ENCODE measurements at regions not wholly inside any gene's neighbourhood (a gene's known extent, or its start where the extent isn't known, plus 50 kb on each side); places are given as distances from the start of the nearest gene placed in this dataset.

DNA sequence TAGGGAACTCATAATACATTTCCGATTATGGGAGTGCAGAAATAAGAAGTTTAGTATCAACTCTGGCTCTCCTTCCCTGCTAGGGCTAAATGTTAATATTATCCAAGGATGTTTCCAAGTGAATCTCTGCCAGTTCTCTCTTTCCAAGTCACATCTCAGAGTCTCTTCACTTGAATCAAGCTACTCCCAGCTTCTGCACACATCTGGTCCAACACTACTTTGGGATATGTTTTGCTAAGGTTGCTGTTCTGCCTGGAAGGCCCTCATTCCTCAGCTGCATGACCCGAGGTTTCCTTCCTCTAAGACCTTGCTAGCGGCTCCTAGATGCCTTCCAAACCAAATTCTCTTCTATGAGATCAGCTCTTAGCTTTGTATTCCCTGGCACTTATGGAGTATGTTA lies 331.8 kb downstream of the GJA1 start:
- no peak for TF ChIP-seq POLR2AphosphoS5 (IDR thresholded peaks at IDR 0.05)
- TF ChIP-seq MXI1 (conservative IDR thresholded peaks at IDR 0.05; ENCODE audit: poor library complexity, severe bottlenecking) = no peak
- no peak for TF ChIP-seq TAF1 (IDR thresholded peaks at IDR 0.05; ENCODE audit: low read depth)
- no peak for TF ChIP-seq EP300 (conservative IDR thresholded peaks at IDR 0.05; ENCODE audit: poor library complexity, severe bottlenecking)
- TF ChIP-seq REST (IDR thresholded peaks at IDR 0.05; ENCODE audit: borderline replicate concordance) = no peak
- no peak for TF ChIP-seq RAD21 (conservative IDR thresholded peaks at IDR 0.05)
- TF ChIP-seq EZH2 (IDR thresholded peaks at IDR 0.05; ENCODE audit: borderline replicate concordance, insufficient read depth, low read length, poor library complexity, severe bottlenecking) = no peak
- TF ChIP-seq, protein P1, sequence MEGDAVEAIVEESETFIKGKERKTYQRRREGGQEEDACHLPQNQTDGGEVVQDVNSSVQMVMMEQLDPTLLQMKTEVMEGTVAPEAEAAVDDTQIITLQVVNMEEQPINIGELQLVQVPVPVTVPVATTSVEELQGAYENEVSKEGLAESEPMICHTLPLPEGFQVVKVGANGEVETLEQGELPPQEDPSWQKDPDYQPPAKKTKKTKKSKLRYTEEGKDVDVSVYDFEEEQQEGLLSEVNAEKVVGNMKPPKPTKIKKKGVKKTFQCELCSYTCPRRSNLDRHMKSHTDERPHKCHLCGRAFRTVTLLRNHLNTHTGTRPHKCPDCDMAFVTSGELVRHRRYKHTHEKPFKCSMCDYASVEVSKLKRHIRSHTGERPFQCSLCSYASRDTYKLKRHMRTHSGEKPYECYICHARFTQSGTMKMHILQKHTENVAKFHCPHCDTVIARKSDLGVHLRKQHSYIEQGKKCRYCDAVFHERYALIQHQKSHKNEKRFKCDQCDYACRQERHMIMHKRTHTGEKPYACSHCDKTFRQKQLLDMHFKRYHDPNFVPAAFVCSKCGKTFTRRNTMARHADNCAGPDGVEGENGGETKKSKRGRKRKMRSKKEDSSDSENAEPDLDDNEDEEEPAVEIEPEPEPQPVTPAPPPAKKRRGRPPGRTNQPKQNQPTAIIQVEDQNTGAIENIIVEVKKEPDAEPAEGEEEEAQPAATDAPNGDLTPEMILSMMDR (IDR thresholded peaks at IDR 0.05; ENCODE audit: poor library complexity, severe bottlenecking) = no peak
- TF ChIP-seq SMC3 (conservative IDR thresholded peaks at IDR 0.05; ENCODE audit: poor library complexity) = no peak
- H2AFZ ChIP-seq (ENCODE audit: low read depth, low read length) = no peak overlapping the region
- no peaks in the 10 kb centered on the region for H3K9me2 ChIP-seq (ENCODE audit: insufficient read depth, low read length)
- H3K4me3 ChIP-seq (ENCODE audit: low read length) = no peak overlapping the region
- no peaks in the 10 kb centered on the region for H3K9me3 ChIP-seq (ENCODE audit: low read length)
- H3K36me3 ChIP-seq (ENCODE audit: insufficient read depth, low read length) = no peaks in the 10 kb centered on the region
- no peak overlapping the region for H3K9ac ChIP-seq (ENCODE audit: low read length)
- H3K4me2 ChIP-seq (ENCODE audit: low read length) = no peak overlapping the region
- H4K20me1 ChIP-seq (ENCODE audit: insufficient read depth) = no peaks in the 10 kb centered on the region
- no peaks in the 10 kb centered on the region for H3F3A ChIP-seq (ENCODE audit: insufficient read depth, low read length, poor library complexity, severe bottlenecking)
- no peaks in the 10 kb centered on the region for H3K79me2 ChIP-seq (replicated peaks; ENCODE audit: insufficient read depth, low read length)
- H3K27me3 ChIP-seq (ENCODE audit: insufficient read depth, low read depth, low read length) = no peaks in the 10 kb centered on the region
- H3K27ac ChIP-seq (ENCODE audit: low read length) = no peak overlapping the region

GRCh38 chr6:121770943-121771342 lies 335.5 kb downstream of the GJA1 start:
- Histone ChIP-seq H4K20me1 (ENCODE audit: insufficient read depth) (no peaks in the 10 kb centered on the region), H3K27me3 (ENCODE audit: insufficient read depth, low read depth, low read length) (no peaks in the 10 kb centered on the region), H3K4me2 (ENCODE audit: low read length) (no peak overlapping the region), H3K9me3 (ENCODE audit: low read length) (no peaks in the 10 kb centered on the region), H3K27ac (ENCODE audit: low read length) (no peak overlapping the region), H3K36me3 (ENCODE audit: insufficient read depth, low read length) (no peaks in the 10 kb centered on the region), H3K9me2 (ENCODE audit: insufficient read depth, low read length) (no peaks in the 10 kb centered on the region), H3K79me2 (replicated peaks; ENCODE audit: insufficient read depth, low read length) (no peaks in the 10 kb centered on the region), H3K4me3 (ENCODE audit: low read length) (no peak overlapping the region), H3F3A (ENCODE audit: insufficient read depth, low read length, poor library complexity, severe bottlenecking) (no peaks in the 10 kb centered on the region), H3K9ac (ENCODE audit: low read length) (no peak overlapping the region), H2AFZ (ENCODE audit: low read depth, low read length) (no peak overlapping the region)
- TF ChIP-seq EZH2 (IDR thresholded peaks at IDR 0.05; ENCODE audit: borderline replicate concordance, insufficient read depth, low read length, poor library complexity, severe bottlenecking) (no peak), TAF1 (IDR thresholded peaks at IDR 0.05; ENCODE audit: low read depth) (no peak), RAD21 (conservative IDR thresholded peaks at IDR 0.05) (no peak), POLR2AphosphoS5 (IDR thresholded peaks at IDR 0.05) (no peak), MXI1 (conservative IDR thresholded peaks at IDR 0.05; ENCODE audit: poor library complexity, severe bottlenecking) (no peak), REST (IDR thresholded peaks at IDR 0.05; ENCODE audit: borderline replicate concordance) (no peak), EP300 (conservative IDR thresholded peaks at IDR 0.05; ENCODE audit: poor library complexity, severe bottlenecking) (no peak), SMC3 (conservative IDR thresholded peaks at IDR 0.05; ENCODE audit: poor library complexity) (no peak)
- TF ChIP-seq, protein P1 (IDR thresholded peaks at IDR 0.05; ENCODE audit: poor library complexity, severe bottlenecking) = no peak
